Activated CD4-positive, alpha-beta T cell treated with anti-CD3 and anti-CD28 coated beads for 36 hours (primary cell): ENCODE measurements at regions not wholly inside any gene's neighbourhood (a gene's known extent, or its start where the extent isn't known, plus 50 kb on each side); places are given as distances from the start of the nearest gene placed in this dataset.

Experiments
- ATAC-seq: fragments of 200-7000 bp; cut with Tn5 transposase; one replicate; pipeline ENCODE4 v1.10.0; 2021; ENCODE audit warnings: mild to moderate bottlenecking, moderate library complexity
- CTCF ChIA-PET: fragments of 350-600 bp; sonication (Branson Sonifier 250); formaldehyde crosslinking; loops from one replicate; lab custom pipeline; 2021; ENCODE audit warnings: antibody characterized with exemption; lab: Charles Lee
- POLR2A ChIA-PET: fragments of 350-600 bp; sonication (Branson Sonifier 250); formaldehyde crosslinking; loops from one replicate; lab custom pipeline; 2021; ENCODE audit warnings: antibody characterized with exemption, inconsistent platforms; lab: Charles Lee
- DNase-seq: peaks from one replicate; pipeline ENCODE4 v3.0.0-alpha.2; 2020
- H3K27ac Mint-ChIP-seq: one replicate; pipeline ENCODE4 v1.8.0; 2021; ENCODE audit warnings: mixed read lengths
- H3K27me3 Mint-ChIP-seq: one replicate; pipeline ENCODE4 v1.8.0; 2021; ENCODE audit warnings: mixed read lengths
- H3K36me3 Mint-ChIP-seq: one replicate; pipeline ENCODE4 v1.8.0; 2021; ENCODE audit warnings: low read depth, mixed read lengths
- H3K4me1 Mint-ChIP-seq: one replicate; pipeline ENCODE4 v1.8.0; 2021; ENCODE audit warnings: mixed read lengths
- H3K4me3 Mint-ChIP-seq: one replicate; pipeline ENCODE4 v1.8.0; 2021; ENCODE audit warnings: mild to moderate bottlenecking, moderate library complexity, mixed read lengths
- H3K9me3 Mint-ChIP-seq: one replicate; pipeline ENCODE4 v1.8.0; 2021; ENCODE audit warnings: low read depth, mixed read lengths
- intact Hi-C, 2 experiments: fragments of 100-400 bp; cut with DNase I in 1 of 2; cut with micrococcal nuclease in 1 of 2; formaldehyde crosslinking; loops; one replicate each; pipeline versions ENCODE4 v1.14.2 to v1.15.1; 2022 to 2024; cut with DNase I, micrococcal nuclease

DNA sequence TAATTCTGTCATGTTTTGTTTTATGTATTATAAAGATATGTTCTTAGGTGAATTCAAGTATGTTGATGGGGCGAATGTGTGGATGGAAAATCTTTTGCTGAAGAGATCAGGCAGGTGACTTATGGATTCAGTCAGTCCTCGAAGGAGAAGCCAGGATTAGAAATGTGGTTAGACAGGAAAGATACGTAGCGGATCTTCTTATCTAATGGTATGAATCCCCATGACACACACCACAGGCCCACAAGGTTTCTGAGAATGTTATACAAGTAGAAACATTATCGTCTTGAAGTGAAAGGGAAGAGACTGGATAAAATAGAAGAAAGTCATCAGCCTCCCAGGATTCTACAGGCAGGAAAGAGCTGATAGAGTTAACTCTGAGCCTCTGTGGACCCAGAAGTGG lies 69.0 kb upstream of the RFXAP start:
- CTCF ChIA-PET = no interaction called here
- Mint-ChIP-seq H3K4me1 (no peaks in the 10 kb centered on the region), H3K27ac (no peak overlapping the region), H3K36me3 (no peaks in the 10 kb centered on the region), H3K9me3 (peaks cover 4% of the 10 kb centered on the region), H3K4me3 (no peak overlapping the region), H3K27me3 (peaks cover 12% of the 10 kb centered on the region)
- intact Hi-C loops = no loop called here
- POLR2A ChIA-PET = no interaction called here
- ATAC-seq (no peak), DNase-seq (no peak)

DNA sequence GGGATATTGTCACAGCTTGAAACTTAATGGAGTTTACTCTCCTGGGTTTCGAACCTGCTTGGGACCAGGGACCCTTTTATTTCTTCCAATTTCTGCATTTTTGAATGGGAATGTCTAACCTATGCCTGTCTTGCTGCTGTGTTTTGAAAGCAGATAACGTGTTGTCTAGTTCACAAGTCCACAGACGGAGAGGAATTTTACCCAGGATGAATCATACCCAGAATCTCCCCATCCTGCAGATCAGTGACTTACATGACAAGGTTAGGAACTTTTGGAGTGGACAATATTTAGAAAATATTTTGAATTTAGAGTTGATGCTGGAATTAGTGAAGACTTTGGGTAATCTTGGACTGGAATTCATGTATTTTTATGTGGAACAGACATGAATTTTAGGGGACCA lies 68.6 kb upstream of the RFXAP start:
- no peak overlapping the region for H3K27ac Mint-ChIP-seq
- ChIA-PET CTCF (interaction anchor here (1.4 kb wide), 1 partner anchor 10 kb away, joined by 3 read pairs; no protein-coding TSS in a partner anchor), POLR2A (no interaction called here)
- H3K36me3 Mint-ChIP-seq = no peaks in the 10 kb centered on the region
- no peak overlapping the region for H3K4me3 Mint-ChIP-seq
- H3K9me3 Mint-ChIP-seq = peaks cover 4% of the 10 kb centered on the region
- no peak for ATAC-seq
- intact Hi-C loops = no loop called here
- no peak for DNase-seq
- peaks cover 14% of the 10 kb centered on the region for H3K27me3 Mint-ChIP-seq
- H3K4me1 Mint-ChIP-seq = no peaks in the 10 kb centered on the region

DNA sequence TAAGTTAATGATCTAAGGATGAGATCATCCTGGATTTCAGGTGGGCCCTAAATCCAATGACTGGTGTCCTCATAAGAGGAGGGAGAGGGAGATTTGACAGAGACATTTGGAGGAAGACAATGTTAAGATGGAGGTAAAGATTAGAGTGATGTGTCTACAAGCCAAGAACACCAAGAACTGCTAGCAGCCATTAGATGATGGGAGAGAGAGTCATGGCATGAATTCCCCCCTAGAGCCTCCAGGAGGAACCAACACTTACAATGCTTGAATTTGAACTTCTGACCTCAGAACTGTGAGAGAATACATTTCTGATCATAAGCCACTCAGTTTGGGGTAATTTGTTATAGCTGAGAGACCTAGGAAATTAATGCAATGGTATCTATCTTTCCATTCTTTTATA lies 68.1 kb upstream of the RFXAP start:
- Mint-ChIP-seq H3K4me3 (no peak overlapping the region), H3K27me3 (peaks cover 17% of the 10 kb centered on the region), H3K36me3 (no peaks in the 10 kb centered on the region), H3K9me3 (peaks cover 4% of the 10 kb centered on the region), H3K4me1 (no peaks in the 10 kb centered on the region), H3K27ac (no peak overlapping the region)
- CTCF ChIA-PET = interaction anchor here (1.4 kb wide), 1 partner anchor 9 kb away, joined by 3 read pairs; no protein-coding TSS in a partner anchor
- DNase-seq = no peak
- POLR2A ChIA-PET = no interaction called here
- intact Hi-C loops = no loop called here
- ATAC-seq = no peak

DNA sequence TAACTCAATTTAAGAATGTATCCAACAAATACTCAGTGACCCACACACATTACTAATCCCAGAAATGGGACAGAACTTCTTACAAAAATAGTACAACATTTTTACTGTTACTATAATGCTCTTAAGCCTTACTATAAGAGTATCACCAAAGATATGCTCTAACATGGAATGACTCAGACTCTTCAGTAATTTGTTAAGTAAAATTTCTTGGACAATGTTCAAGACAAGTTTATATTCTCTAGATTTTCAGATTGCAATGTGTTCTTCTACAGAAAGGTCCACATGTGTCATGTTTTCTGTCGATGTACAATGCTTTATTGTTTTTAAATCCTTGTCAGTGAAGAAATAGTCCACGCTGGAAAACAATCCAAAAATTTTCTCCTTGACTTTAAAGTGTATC lies 66.3 kb upstream of the RFXAP start:
- Mint-ChIP-seq H3K4me3 (no peak overlapping the region), H3K36me3 (no peaks in the 10 kb centered on the region), H3K27ac (no peak overlapping the region), H3K4me1 (no peaks in the 10 kb centered on the region), H3K9me3 (peaks cover 4% of the 10 kb centered on the region), H3K27me3 (peaks cover 21% of the 10 kb centered on the region)
- ATAC-seq = no peak
- DNase-seq = no peak
- intact Hi-C loops = no loop called here
- CTCF ChIA-PET = no interaction called here
- POLR2A ChIA-PET = no interaction called here

DNA sequence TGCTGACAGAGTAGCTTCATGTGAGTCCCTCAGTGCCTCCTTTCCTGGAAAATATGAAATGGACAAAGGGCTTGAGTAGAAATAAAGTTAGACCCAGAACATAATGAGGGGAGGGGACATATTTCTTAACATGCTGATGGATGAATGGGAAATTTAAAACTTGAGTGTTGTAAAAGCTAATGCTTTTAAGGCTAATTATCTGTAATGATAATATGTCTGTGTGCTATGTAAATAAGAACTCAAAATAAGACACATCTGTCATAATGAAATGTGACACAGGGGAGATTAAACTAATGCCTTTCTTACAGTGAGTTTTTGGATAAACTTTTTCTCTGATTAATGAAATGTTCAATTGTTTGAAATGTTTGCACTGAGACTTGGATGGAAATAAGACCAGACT lies 65.8 kb upstream of the RFXAP start:
- no peaks in the 10 kb centered on the region for H3K36me3 Mint-ChIP-seq
- CTCF ChIA-PET = no interaction called here
- DNase-seq (no peak), ATAC-seq (no peak)
- peaks cover 21% of the 10 kb centered on the region for H3K27me3 Mint-ChIP-seq
- peaks cover 4% of the 10 kb centered on the region for H3K9me3 Mint-ChIP-seq
- H3K4me1 Mint-ChIP-seq = no peaks in the 10 kb centered on the region
- POLR2A ChIA-PET = no interaction called here
- intact Hi-C loops = no loop called here
- no peak overlapping the region for H3K27ac Mint-ChIP-seq
- H3K4me3 Mint-ChIP-seq = no peak overlapping the region

DNA sequence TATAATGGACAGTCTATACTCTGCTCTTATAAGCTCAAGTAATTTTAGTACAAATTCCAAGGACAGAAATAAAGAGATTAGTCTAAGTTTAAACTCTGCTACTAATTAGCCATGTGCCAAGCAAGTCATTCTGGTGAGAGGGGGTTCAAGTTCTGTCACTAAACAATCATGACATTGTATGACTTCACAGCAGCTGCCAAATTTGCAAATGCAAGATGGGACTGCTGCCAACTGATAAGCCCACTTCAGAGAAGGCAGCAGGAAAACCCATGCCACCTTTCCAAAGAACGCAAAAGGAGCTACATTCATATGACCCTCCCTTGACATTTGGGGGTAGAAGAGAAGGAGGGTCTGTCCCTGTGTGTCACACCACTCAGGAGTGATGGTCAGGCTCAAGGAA lies 60.7 kb upstream of the RFXAP start:
- H3K4me3 Mint-ChIP-seq = no peak overlapping the region
- DNase-seq (no peak), ATAC-seq (no peak)
- no peaks in the 10 kb centered on the region for H3K36me3 Mint-ChIP-seq
- intact Hi-C loops = no loop called here
- POLR2A ChIA-PET = no interaction called here
- CTCF ChIA-PET = interaction anchor here (0.8 kb wide), 1 partner anchor 1735 kb away, joined by 4 read pairs; no protein-coding TSS in a partner anchor
- H3K27me3 Mint-ChIP-seq = peaks cover 21% of the 10 kb centered on the region
- H3K4me1 Mint-ChIP-seq = no peaks in the 10 kb centered on the region
- H3K9me3 Mint-ChIP-seq = no peaks in the 10 kb centered on the region
- H3K27ac Mint-ChIP-seq = no peak overlapping the region

DNA sequence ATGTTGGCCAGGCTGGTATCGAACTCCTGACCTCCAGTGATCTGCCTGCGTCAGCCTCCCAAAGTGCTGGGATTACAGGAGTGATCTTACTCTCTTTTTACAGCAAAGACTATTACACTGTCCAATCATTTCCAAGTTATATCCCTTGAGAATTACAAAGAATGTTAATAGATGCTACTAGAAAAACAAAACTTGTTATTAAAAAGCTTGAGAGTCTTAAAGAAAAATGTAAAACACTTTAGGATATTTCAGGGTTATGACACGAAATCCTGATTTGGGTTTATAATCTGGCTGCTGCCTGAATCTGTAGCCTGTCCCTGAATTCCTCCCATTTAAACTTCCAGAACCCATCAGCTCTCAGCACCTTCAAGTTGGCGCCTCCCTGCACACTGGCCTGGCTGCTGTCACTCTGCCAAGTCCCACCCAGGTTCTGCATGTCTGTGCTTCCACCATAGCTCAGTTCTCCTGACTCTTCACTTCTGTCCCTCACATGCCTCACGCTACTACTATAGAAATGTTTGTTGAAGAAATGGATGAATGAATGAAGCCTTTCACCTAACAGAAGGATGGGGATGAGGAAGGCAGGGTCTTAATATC lies 55.8 kb upstream of the RFXAP start:
- Mint-ChIP-seq H3K4me3 (no peak overlapping the region), H3K4me1 (no peaks in the 10 kb centered on the region), H3K27me3 (peaks cover 11% of the 10 kb centered on the region), H3K9me3 (peaks cover 4% of the 10 kb centered on the region), H3K27ac (no peak overlapping the region), H3K36me3 (no peaks in the 10 kb centered on the region)
- ATAC-seq = no peak
- POLR2A ChIA-PET = no interaction called here
- DNase-seq = no peak
- intact Hi-C loops = no loop called here
- CTCF ChIA-PET = no interaction called here

DNA sequence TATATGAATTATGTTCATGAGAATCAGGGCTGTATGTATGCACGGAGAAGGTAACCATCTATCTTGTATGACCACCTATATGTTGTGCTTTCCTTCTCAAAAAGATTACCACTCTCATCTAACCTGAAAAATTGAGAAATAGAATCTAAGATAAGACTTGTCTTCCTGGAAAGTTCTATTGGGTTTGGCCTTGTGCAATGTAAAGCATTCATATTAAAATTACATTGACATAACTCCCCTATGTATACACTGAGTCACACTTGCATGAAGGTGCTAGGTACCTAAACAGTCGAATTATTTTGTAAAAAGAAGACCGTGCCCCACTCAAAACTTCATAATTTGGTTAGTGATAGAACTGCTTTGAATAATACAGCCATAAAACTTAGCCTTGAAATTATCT lies 54.5 kb upstream of the RFXAP start:
- Mint-ChIP-seq H3K9me3 (peaks cover 4% of the 10 kb centered on the region), H3K27me3 (peaks cover 14% of the 10 kb centered on the region), H3K4me3 (no peak overlapping the region), H3K4me1 (no peaks in the 10 kb centered on the region), H3K27ac (no peak overlapping the region), H3K36me3 (no peaks in the 10 kb centered on the region)
- ATAC-seq = no peak
- CTCF ChIA-PET = no interaction called here
- no peak for DNase-seq
- intact Hi-C loops = no loop called here
- POLR2A ChIA-PET = no interaction called here

DNA sequence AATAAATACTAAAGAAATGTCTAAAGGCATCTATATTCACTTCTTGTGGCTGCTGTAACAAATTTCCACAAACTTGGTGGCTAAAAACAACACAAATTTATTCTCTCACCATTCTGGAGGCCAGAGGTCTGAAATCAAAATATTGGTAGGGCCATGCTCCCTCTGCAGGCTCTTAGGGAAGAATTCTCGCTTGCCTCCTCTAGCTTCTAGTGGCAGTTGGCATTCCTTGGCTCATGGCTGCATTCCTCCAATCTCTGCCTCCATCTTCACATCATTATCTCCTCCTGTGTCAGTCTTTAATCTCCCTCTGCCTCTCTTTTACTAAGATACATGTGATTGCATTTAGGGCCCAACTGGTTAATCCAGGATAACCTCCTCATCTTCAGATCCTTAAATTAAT lies 54.1 kb upstream of the RFXAP start:
- no peak for ATAC-seq

DNA sequence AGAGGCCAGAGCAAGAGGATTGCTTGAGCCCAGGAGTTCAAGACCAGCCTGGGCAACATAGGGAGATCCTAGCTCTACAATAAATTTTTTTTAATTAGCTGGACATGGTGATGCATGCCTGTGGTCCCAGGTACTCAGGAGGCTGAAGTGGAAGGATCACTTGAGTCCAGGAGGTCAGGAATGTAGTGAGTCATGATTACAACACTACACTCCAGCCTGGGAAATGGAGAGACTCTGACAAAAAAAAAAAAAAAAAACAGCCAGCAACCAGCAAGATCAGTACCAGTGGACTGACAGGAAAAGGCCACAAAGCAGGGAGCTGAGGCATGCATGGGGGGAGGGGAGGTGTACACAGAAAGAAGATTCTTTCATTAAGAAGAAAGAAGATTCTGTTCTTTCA lies 52.7 kb upstream of the RFXAP start:
- Mint-ChIP-seq H3K9me3 (peaks cover 4% of the 10 kb centered on the region), H3K4me1 (no peaks in the 10 kb centered on the region), H3K27me3 (peaks cover 8% of the 10 kb centered on the region), H3K27ac (no peak overlapping the region), H3K36me3 (no peaks in the 10 kb centered on the region), H3K4me3 (no peak overlapping the region)
- intact Hi-C loops = no loop called here
- no peak for DNase-seq
- ATAC-seq = no peak
- CTCF ChIA-PET = no interaction called here
- POLR2A ChIA-PET = interaction anchor here (0.6 kb wide), 1 partner anchor 236 kb away, joined by 4 read pairs; no protein-coding TSS in a partner anchor

More for the DNA sequence above, 54.1 kb upstream of the RFXAP start:
- Mint-ChIP-seq H3K27ac (no peak overlapping the region), H3K4me3 (no peak overlapping the region), H3K27me3 (peaks cover 12% of the 10 kb centered on the region), H3K4me1 (no peaks in the 10 kb centered on the region), H3K9me3 (peaks cover 4% of the 10 kb centered on the region), H3K36me3 (no peaks in the 10 kb centered on the region)
- intact Hi-C loops = no loop called here
- POLR2A ChIA-PET = no interaction called here
- CTCF ChIA-PET = no interaction called here
- DNase-seq = no peak

DNA sequence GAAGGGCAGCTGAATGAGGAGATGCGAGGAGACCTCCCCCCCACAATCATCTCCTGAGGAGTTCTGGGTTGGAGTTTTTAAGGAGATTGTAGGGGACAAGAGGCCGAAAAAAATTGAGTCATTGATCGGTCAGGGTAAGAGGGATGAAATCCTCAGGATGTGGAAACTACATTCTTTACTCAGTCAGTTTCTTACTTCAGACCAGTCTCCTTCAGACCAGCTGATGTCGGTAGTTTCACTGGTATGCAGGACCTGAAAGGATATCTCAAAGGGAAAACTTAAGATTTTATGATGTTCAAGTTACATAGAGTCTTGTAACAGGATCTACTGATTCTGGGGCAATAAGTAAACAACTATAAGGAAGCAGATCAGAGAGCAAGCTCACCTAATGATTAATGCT lies 51.7 kb upstream of the RFXAP start:
- intact Hi-C loops = no loop called here
- Mint-ChIP-seq H3K4me3 (no peak overlapping the region), H3K36me3 (no peaks in the 10 kb centered on the region), H3K9me3 (peaks cover 4% of the 10 kb centered on the region), H3K27me3 (peaks cover 8% of the 10 kb centered on the region), H3K27ac (no peak overlapping the region), H3K4me1 (no peaks in the 10 kb centered on the region)
- ATAC-seq = no peak
- ChIA-PET CTCF (no interaction called here), POLR2A (no interaction called here)
- no peak for DNase-seq

DNA sequence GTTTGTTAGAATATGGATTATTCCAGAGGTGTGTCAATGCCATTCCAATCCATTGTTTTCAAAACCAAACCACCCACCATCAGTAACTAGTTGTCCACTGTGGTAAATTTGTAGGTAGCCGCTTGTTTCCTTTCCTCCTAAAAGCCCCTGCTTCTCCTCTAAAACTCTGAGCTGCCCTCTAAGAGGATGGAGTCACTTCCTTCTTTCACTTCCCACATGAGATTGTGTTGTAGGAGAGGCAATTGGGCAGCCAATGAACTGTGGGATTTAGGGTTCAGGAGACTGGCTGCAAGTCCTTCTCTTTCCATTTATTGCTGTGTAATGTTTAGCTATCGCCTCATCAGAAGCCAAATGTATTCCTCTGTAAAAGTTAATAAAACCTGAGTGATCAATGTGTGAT lies 49.9 kb upstream of the RFXAP start:
- no peak for ATAC-seq

More for the DNA sequence above, 49.9 kb upstream of the RFXAP start:
- H3K27ac Mint-ChIP-seq = no peak overlapping the region
- POLR2A ChIA-PET = no interaction called here
- DNase-seq = no peak
- H3K4me1 Mint-ChIP-seq = no peaks in the 10 kb centered on the region
- peaks cover 4% of the 10 kb centered on the region for H3K9me3 Mint-ChIP-seq
- CTCF ChIA-PET = interaction anchor here (0.8 to 1.3 kb wide), 3 partner anchors 9 to 38 kb away, joined by 4 to 5 read pairs (median 4); no protein-coding TSS in a partner anchor
- peaks cover 14% of the 10 kb centered on the region for H3K27me3 Mint-ChIP-seq
- H3K4me3 Mint-ChIP-seq = no peak overlapping the region
- H3K36me3 Mint-ChIP-seq = no peaks in the 10 kb centered on the region
- intact Hi-C loops = no loop called here
